Chondrocyte (in vitro differentiated cells): ENCODE measurements at regions not wholly inside any gene's neighbourhood (a gene's known extent, or its start where the extent isn't known, plus 50 kb on each side); places are given as distances from the start of the nearest gene placed in this dataset.

Experiments
- DNase-seq: peaks from one replicate; pipeline ENCODE4 v3.0.0; 2021; ENCODE audit warnings: mixed read lengths, low spot score
- H3K27ac Mint-ChIP-seq: one replicate; pipeline ENCODE4 v1.8.0; 2021; ENCODE audit warnings: mild to moderate bottlenecking, moderate library complexity, mixed read lengths; ENCODE audit not compliant: unreplicated experiment
- H3K27me3 Mint-ChIP-seq: 2 replicates; pipeline ENCODE4 v1.8.0; 2021; ENCODE audit warnings: low read depth, mixed read lengths
- H3K36me3 Mint-ChIP-seq: 2 replicates; pipeline ENCODE4 v1.8.0; 2021; ENCODE audit warnings: low read depth, mixed read lengths
- H3K4me1 Mint-ChIP-seq: 2 replicates; pipeline ENCODE4 v1.8.0; 2021; ENCODE audit warnings: low read depth, mild to moderate bottlenecking, mixed read lengths
- H3K4me3 Mint-ChIP-seq: one replicate; pipeline ENCODE4 v1.8.0; 2021; ENCODE audit warnings: mild to moderate bottlenecking, moderate library complexity, mixed read lengths; ENCODE audit not compliant: unreplicated experiment
- H3K9me3 Mint-ChIP-seq: 2 replicates; pipeline ENCODE4 v1.8.0; 2021; ENCODE audit warnings: low read depth, mixed read lengths
- TF ChIP-seq, protein P1 (sequence below): fragments of 200-600 bp; sonication (generic); IDR thresholded peaks from 2 replicates; pipeline ENCODE4 v1.5.0; 2021; ENCODE audit warnings: antibody characterized with exemption, mild to moderate bottlenecking, moderate library complexity

DNA sequence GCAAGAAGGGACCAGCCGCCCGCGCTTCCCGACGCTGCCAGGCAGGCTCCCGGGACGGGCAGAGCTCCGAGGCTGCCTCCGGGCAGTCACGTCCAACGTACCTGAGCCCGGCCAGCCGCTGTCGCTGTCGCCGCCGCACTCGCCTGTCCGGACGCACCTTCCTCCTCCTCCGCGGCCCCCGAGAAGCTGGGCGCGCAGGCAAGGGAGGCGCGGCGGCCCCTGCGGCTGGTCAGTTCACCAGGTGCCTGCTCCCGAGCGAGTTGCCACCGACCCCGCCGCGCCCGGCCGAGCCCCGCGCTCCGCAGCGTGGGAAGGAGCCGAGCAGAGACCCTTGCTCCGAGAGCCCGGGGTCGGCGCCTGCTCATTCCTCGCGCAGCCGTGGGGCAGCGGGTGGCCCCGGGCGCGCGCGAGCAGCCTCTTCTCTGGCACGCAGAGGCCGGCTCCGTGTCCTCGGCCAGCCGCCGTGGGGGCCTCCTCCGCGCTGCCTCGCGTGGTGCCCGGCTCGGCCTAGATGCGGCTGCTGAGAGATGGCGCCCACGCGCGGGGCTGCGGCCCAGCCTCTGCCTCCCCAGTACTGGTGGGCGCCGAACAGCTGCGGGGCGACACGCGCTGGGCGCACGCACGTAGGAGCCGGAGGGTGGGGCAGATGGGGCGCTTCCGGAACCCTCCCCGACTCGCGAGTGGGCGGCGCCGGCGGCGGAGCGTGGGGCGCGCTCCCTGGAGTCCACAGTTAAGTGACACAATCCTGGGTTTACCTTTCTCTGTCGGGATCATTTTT is 419.4 kb downstream of the UQCRFS1 start:
- Mint-ChIP-seq H3K9me3 (peaks cover 4% of the 10 kb centered on the region), H3K36me3 (no peaks in the 10 kb centered on the region), H3K4me1 (peaks cover 5% of the 10 kb centered on the region), H3K27me3 (peaks cover 41% of the 10 kb centered on the region), H3K4me3 (peak overlapping the region; percentile 13), H3K27ac (no peak overlapping the region)
- TF ChIP-seq, protein P1, sequence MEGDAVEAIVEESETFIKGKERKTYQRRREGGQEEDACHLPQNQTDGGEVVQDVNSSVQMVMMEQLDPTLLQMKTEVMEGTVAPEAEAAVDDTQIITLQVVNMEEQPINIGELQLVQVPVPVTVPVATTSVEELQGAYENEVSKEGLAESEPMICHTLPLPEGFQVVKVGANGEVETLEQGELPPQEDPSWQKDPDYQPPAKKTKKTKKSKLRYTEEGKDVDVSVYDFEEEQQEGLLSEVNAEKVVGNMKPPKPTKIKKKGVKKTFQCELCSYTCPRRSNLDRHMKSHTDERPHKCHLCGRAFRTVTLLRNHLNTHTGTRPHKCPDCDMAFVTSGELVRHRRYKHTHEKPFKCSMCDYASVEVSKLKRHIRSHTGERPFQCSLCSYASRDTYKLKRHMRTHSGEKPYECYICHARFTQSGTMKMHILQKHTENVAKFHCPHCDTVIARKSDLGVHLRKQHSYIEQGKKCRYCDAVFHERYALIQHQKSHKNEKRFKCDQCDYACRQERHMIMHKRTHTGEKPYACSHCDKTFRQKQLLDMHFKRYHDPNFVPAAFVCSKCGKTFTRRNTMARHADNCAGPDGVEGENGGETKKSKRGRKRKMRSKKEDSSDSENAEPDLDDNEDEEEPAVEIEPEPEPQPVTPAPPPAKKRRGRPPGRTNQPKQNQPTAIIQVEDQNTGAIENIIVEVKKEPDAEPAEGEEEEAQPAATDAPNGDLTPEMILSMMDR, result no peak
- DNase-seq, result no peak

DNA sequence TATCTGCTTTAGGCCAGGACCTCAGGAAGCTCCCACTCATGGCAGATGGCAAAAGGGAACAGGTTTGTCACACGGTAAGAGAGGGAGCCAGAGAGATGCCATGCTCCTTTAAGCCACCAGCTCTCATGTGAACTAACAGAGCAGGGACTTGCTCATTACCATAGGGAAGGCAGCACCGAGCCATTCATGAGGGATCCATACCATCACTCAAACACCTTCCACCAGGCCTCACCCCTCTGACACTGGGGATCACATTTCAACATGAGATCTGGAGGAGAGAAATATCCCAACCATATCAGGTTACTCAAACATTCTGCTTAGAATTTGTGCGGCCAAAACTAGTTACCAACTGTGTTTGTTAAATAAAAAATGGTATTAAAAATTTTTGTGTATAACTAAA is 427.0 kb downstream of the UQCRFS1 start:
- peaks cover 2% of the 10 kb centered on the region for H3K27me3 Mint-ChIP-seq
- no peak overlapping the region for H3K4me3 Mint-ChIP-seq
- no peaks in the 10 kb centered on the region for H3K4me1 Mint-ChIP-seq
- no peak overlapping the region for H3K27ac Mint-ChIP-seq
- H3K36me3 Mint-ChIP-seq, result peaks cover 2% of the 10 kb centered on the region
- H3K9me3 Mint-ChIP-seq, result peaks cover 29% of the 10 kb centered on the region
- DNase-seq, result no peak
- TF ChIP-seq, protein P1, result no peak

DNA sequence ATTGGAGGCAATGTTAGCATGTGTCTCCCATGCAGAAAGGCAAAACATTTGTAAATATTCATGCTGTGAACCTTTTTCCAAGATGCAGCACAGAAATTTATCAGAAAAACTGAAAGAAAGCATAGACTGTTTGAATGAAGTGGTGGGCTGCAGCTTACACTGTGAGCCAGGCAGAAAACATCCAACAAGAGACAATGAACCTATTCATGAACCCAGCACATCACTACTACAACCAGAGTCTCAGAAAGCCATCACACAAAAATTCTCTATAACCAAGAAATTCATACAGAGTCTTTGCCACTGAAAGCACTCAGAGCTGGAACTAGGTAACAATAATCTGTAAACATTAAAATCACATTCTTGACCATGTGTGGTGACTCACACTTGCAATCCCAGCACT is 448.9 kb downstream of the UQCRFS1 start:
- no peak for DNase-seq
- Mint-ChIP-seq H3K27me3 (no peaks in the 10 kb centered on the region), H3K27ac (no peak overlapping the region), H3K4me3 (no peak overlapping the region), H3K36me3 (peaks cover 1% of the 10 kb centered on the region), H3K4me1 (no peaks in the 10 kb centered on the region), H3K9me3 (peaks cover 50% of the 10 kb centered on the region)
- TF ChIP-seq, protein P1, result no peak

DNA sequence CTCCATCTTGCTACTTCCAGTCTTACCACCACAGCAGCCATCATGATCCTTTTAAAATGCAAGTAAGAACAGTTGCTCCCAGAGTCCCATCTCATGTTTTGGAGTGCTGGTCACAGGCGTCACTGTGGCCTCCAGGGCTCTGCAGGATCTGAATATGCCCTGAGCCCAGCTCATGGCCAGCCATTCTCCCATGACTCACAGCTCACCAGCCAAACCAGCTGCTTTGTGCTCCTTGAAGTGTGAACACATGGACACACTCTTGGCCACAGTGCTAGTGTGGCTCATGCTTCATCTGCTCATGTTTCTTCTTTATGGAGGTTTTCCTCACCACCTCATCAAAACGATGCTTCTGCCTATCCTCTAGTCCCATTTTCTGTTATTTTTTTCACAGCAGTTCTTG is 466.5 kb downstream of the UQCRFS1 start:
- TF ChIP-seq, protein P1, result no peak

DNA sequence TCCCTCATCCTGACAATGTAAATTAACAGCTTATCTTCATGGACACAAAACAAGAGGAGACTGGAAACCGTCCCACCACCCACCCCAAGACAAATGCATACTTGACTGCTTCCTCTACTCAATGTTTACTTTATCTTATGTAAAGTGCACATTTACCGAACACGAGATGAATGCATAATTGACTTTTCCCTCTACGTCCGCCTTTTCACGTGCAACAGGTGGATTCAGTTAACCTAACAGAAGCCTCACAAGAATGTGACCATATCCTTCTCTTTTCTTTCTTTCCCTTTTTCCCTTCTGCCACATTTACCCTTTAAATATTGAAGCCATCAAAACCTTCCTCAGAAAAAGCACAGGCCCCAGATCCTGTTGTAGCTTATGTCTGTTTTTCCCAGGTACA is 468.0 kb downstream of the UQCRFS1 start:
- TF ChIP-seq, protein P1, result no peak
- DNase-seq, result no peak
- Mint-ChIP-seq H3K27ac (no peak overlapping the region), H3K27me3 (peaks cover 24% of the 10 kb centered on the region), H3K9me3 (no peaks in the 10 kb centered on the region), H3K4me1 (no peaks in the 10 kb centered on the region), H3K36me3 (no peaks in the 10 kb centered on the region), H3K4me3 (no peak overlapping the region)

More for the DNA sequence above, 466.5 kb downstream of the UQCRFS1 start:
- Mint-ChIP-seq H3K36me3 (no peaks in the 10 kb centered on the region), H3K9me3 (no peaks in the 10 kb centered on the region), H3K27ac (no peak overlapping the region), H3K4me1 (no peaks in the 10 kb centered on the region), H3K4me3 (no peak overlapping the region), H3K27me3 (peaks cover 23% of the 10 kb centered on the region)
- DNase-seq, result no peak
